BE2C (cell line): ENCODE measurements at regions not wholly inside any gene's neighbourhood (a gene's known extent, or its start where the extent isn't known, plus 50 kb on each side); places are given as distances from the start of the nearest gene placed in this dataset.
"Not testable (repeated sequence)": the region's sequence is repeated elsewhere in the genome, so short reads cannot be mapped to it uniquely, and the experiment has no call there.

Source experiments
- DNase-seq: peaks from one replicate; pipeline ENCODE4 v3.0.0-alpha.2; 2020
- H3K27me3 ChIP-seq: fragments of 250-450 bp; sonication (Bioruptor Pico); 2 replicates; pipeline ENCODE4 v1.5.1; 2020; ENCODE audit warnings: mild to moderate bottlenecking
- H3K36me3 ChIP-seq: fragments of 250-450 bp; sonication (Bioruptor Pico); 2 replicates; pipeline ENCODE4 v1.5.1; 2020; ENCODE audit warnings: mild to moderate bottlenecking
- H3K4me1 ChIP-seq: fragments of 250-450 bp; sonication (Bioruptor Pico); 2 replicates; pipeline ENCODE4 v1.5.1; 2020
- H3K4me3 ChIP-seq: 2 replicates; pipeline ENCODE4 v1.5.1; 2011; ENCODE audit warnings: low read depth, low read length
- H3K9me3 ChIP-seq: fragments of 250-450 bp; sonication (Bioruptor Pico); 2 replicates; pipeline ENCODE4 v1.5.1; 2020
- TF ChIP-seq, protein P1 (sequence below): IDR thresholded peaks from 2 replicates; pipeline ENCODE4 v1.5.1; 2012; ENCODE audit warnings: mild to moderate bottlenecking, low read depth, low read length

DNA sequence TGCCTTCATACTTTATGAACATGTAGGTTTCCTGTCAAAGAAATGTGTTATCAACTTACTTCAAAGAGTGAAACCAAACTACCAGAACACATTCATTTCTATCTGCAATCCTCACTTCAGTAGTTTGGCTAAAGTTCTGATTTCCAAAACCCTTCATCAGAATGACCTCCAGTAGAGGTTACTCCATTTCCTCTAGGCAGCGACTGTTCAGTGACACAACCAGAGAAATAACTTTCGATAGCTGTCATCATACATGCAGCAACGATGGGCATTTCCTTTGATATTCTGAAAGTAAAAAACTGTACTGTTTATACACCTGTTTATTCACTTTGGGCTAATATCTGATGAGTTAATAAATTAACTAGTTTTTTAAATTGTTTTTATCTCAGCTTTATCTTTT lies 532.5 kb upstream of the IZUMO3 start:
- H3K4me1 ChIP-seq: no peaks in the 10 kb centered on the region
- DNase-seq: no peak
- H3K4me3 ChIP-seq: no peak overlapping the region
- no peaks in the 10 kb centered on the region for H3K9me3 ChIP-seq
- no peaks in the 10 kb centered on the region for H3K36me3 ChIP-seq
- TF ChIP-seq, protein P1, sequence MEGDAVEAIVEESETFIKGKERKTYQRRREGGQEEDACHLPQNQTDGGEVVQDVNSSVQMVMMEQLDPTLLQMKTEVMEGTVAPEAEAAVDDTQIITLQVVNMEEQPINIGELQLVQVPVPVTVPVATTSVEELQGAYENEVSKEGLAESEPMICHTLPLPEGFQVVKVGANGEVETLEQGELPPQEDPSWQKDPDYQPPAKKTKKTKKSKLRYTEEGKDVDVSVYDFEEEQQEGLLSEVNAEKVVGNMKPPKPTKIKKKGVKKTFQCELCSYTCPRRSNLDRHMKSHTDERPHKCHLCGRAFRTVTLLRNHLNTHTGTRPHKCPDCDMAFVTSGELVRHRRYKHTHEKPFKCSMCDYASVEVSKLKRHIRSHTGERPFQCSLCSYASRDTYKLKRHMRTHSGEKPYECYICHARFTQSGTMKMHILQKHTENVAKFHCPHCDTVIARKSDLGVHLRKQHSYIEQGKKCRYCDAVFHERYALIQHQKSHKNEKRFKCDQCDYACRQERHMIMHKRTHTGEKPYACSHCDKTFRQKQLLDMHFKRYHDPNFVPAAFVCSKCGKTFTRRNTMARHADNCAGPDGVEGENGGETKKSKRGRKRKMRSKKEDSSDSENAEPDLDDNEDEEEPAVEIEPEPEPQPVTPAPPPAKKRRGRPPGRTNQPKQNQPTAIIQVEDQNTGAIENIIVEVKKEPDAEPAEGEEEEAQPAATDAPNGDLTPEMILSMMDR: no peak
- H3K27me3 ChIP-seq: no peaks in the 10 kb centered on the region

DNA sequence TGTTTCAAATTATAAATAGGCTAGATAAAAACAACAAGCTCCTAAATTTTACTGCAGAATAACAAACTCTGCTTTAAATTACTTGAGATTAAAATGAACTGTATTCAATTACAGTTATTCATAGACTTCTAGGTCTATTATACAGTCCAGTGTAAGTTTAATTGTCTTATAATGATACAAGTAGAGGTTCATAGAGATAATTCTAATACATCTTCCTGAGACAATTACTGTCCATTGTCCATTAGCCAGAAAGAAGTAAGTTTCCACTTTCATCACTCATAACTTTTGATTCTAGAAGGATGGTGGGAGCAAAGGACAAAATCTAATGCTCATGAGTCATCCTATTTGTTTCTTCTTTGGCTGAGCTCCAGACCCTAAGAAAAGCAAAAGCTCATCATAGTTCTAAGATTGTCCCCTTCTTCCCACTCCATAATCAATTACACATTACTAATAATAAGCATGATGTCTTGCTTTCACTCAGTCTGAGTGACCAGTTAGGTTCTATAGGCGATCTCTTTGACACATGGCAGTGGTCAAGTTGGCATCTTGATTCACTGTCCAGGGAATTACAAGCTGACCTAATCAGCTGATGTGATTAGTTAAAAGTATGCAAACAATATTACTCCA lies 502.5 kb upstream of the IZUMO3 start:
- H3K4me1 ChIP-seq: peaks cover 6% of the 10 kb centered on the region
- H3K36me3 ChIP-seq: no peaks in the 10 kb centered on the region
- no peaks in the 10 kb centered on the region; the same call in 1 of the 2 replicates for H3K9me3 ChIP-seq
- no peaks in the 10 kb centered on the region for H3K27me3 ChIP-seq
- DNase-seq: no peak
- TF ChIP-seq, protein P1: no peak
- no peak overlapping the region for H3K4me3 ChIP-seq

DNA sequence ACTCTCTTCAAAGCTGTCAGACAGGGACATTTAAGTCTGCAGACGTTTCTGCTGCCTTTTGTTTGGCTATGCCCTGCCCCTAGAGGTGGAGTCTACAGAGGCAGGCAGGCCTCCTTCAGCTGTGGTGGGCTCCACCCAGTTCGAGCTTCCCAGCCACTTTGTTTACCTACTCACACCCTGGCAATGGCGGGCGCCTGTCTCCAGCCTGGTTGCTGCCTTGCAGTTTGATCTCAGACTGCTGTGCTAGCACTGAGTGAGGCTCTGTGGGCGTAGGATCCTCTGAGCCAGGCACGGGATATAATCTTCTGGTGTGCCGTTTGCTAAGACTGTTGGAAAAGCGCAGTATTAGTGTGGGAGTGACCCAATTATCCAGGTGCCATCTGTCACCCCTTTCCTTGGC lies 499.8 kb upstream of the IZUMO3 start:
- not testable (repeated sequence) for H3K36me3 ChIP-seq, H3K4me1 ChIP-seq, H3K9me3 ChIP-seq, H3K4me3 ChIP-seq, DNase-seq, H3K27me3 ChIP-seq

- H3K9me3 ChIP-seq: no peaks in the 10 kb centered on the region
- peaks cover 9% of the 10 kb centered on the region for H3K4me1 ChIP-seq
- TF ChIP-seq, protein P1: no peak
- H3K36me3 ChIP-seq: no peaks in the 10 kb centered on the region
- no peak overlapping the region for H3K4me3 ChIP-seq
- no peak for DNase-seq
- no peaks in the 10 kb centered on the region for H3K27me3 ChIP-seq
These were observed 484.0 kb upstream of the IZUMO3 start for GRCh38 chr9:25029743-25030142.

- TF ChIP-seq, protein P1: no peak
- no peaks in the 10 kb centered on the region for H3K36me3 ChIP-seq
- peaks cover 7% of the 10 kb centered on the region for H3K4me1 ChIP-seq
- no peaks in the 10 kb centered on the region for H3K9me3 ChIP-seq
- no peaks in the 10 kb centered on the region for H3K27me3 ChIP-seq
- no peak overlapping the region for H3K4me3 ChIP-seq
- DNase-seq: no peak
These were observed 480.0 kb upstream of the IZUMO3 start for GRCh38 chr9:25025686-25026085.

DNA sequence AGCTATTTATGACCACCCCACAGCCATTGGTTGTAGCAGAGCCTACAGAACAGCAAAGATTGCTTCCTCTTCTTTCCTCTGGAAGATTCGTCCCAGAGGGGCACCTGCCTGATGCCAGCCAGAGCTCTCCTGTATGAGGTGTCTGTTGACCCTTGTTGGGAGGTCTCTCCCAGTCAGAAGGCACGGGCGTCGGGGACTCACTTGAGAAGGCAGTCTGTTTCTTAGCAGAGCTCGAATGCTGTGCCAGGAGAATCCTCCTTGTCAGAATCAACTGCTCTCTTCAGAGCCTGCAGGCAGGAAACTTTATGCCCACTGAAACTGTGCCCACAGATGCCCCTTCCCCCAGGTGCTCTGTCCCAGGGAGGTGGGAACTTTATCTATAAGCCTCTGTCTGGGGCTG lies 479.5 kb upstream of the IZUMO3 start:
- H3K4me3 ChIP-seq: no peak overlapping the region
- H3K4me1 ChIP-seq: peaks cover 6% of the 10 kb centered on the region; the same call in 1 of the 2 replicates
- DNase-seq: no peak
- no peaks in the 10 kb centered on the region for H3K27me3 ChIP-seq
- TF ChIP-seq, protein P1: no peak
- no peaks in the 10 kb centered on the region for H3K9me3 ChIP-seq
- no peaks in the 10 kb centered on the region for H3K36me3 ChIP-seq
